ENCODE measurements at regions not wholly inside any gene's neighbourhood (a gene's known extent, or its start where the extent isn't known, plus 50 kb on each side); places are given as distances from the start of the nearest gene placed in this dataset.

- Histone ChIP-seq H3F3A (ENCODE audit: control insufficient read depth, insufficient read depth) (peaks cover 3% of the 10 kb centered on the region; the same call in 1 of the 2 replicates), H3K27me3 (ENCODE audit: control insufficient read depth, low read length) (no peaks in the 10 kb centered on the region), H3K4me2 (ENCODE audit: low read length) (no peak overlapping the region), H3K27ac (ENCODE audit: low read depth, low read length) (no peak overlapping the region), H3K4me1 (ENCODE audit: control insufficient read depth, low read length) (peaks cover 24% of the 10 kb centered on the region), H3K36me3 (ENCODE audit: control insufficient read depth, low read length) (no peaks in the 10 kb centered on the region), H4K20me1 (ENCODE audit: control insufficient read depth, insufficient read depth, low read depth, low read length) (no peaks in the 10 kb centered on the region), H3K4me3 (ENCODE audit: low read length) (no peak overlapping the region), H3K9me3 (ENCODE audit: control insufficient read depth, insufficient read depth, low read length) (peaks cover 12% of the 10 kb centered on the region; the same call in 1 of the 2 replicates), H3K9me2 (replicated peaks; ENCODE audit: control insufficient read depth, low read length) (no peaks in the 10 kb centered on the region), H3K79me2 (ENCODE audit: control insufficient read depth, low read length) (no peaks in the 10 kb centered on the region)
- no peak for TF ChIP-seq EZH2phosphoT487 (IDR thresholded peaks at IDR 0.05; ENCODE audit: borderline replicate concordance, low read length)
These were observed 125.6 kb upstream of the GMNC start for GRCh38 chr3:190988102-190988501.

- TF ChIP-seq EZH2phosphoT487 (IDR thresholded peaks at IDR 0.05; ENCODE audit: borderline replicate concordance, low read length) (no peak), CTCF (IDR thresholded peaks at IDR 0.05; ENCODE audit: low read depth, low read length, poor library complexity, severe bottlenecking) (no peak)
- no peaks in the 10 kb centered on the region for H3K36me3 ChIP-seq (ENCODE audit: control insufficient read depth, low read length)
- H4K20me1 ChIP-seq (ENCODE audit: control insufficient read depth, insufficient read depth, low read depth, low read length) = no peaks in the 10 kb centered on the region
- H3K27ac ChIP-seq (ENCODE audit: low read depth, low read length) = peak overlapping the region; percentile 42
- H3K79me2 ChIP-seq (ENCODE audit: control insufficient read depth, low read length) = no peaks in the 10 kb centered on the region
- peaks cover 3% of the 10 kb centered on the region; the same call in 1 of the 2 replicates for H3F3A ChIP-seq (ENCODE audit: control insufficient read depth, insufficient read depth)
- peak overlapping the region; percentile 49 for H3K4me2 ChIP-seq (ENCODE audit: low read length)
- 0 out of 2 replicates have a peak overlapping the region, but pooled peaks have one; percentile 25 for H3K4me3 ChIP-seq (ENCODE audit: low read length)
- no peaks in the 10 kb centered on the region for H3K27me3 ChIP-seq (ENCODE audit: control insufficient read depth, low read length)
- H3K9me2 ChIP-seq (replicated peaks; ENCODE audit: control insufficient read depth, low read length) = no peaks in the 10 kb centered on the region
- H3K4me1 ChIP-seq (ENCODE audit: control insufficient read depth, low read length) = peaks cover 24% of the 10 kb centered on the region
- peaks cover 10% of the 10 kb centered on the region; the same call in 1 of the 2 replicates for H3K9me3 ChIP-seq (ENCODE audit: control insufficient read depth, insufficient read depth, low read length)
These were observed 122.2 kb upstream of the GMNC start for GRCh38 chr3:190984502-190985244.

GRCh38 chr3:190983875-190984274, 121.4 kb upstream of the GMNC start:
- H3K9me2 ChIP-seq (replicated peaks; ENCODE audit: control insufficient read depth, low read length) = no peaks in the 10 kb centered on the region
- H3K9me3 ChIP-seq (ENCODE audit: control insufficient read depth, insufficient read depth, low read length) = peaks cover 10% of the 10 kb centered on the region; the same call in 1 of the 2 replicates
- no peaks in the 10 kb centered on the region for H3K27me3 ChIP-seq (ENCODE audit: control insufficient read depth, low read length)
- H3K4me2 ChIP-seq (ENCODE audit: low read length) = peak overlapping the region; percentile 49
- H3K27ac ChIP-seq (ENCODE audit: low read depth, low read length) = peak overlapping the region; percentile 42
- no peak for TF ChIP-seq EZH2phosphoT487 (IDR thresholded peaks at IDR 0.05; ENCODE audit: borderline replicate concordance, low read length)
- no peak for TF ChIP-seq CTCF (IDR thresholded peaks at IDR 0.05; ENCODE audit: low read depth, low read length, poor library complexity, severe bottlenecking)
- H4K20me1 ChIP-seq (ENCODE audit: control insufficient read depth, insufficient read depth, low read depth, low read length) = no peaks in the 10 kb centered on the region
- peaks cover 3% of the 10 kb centered on the region; the same call in 1 of the 2 replicates for H3F3A ChIP-seq (ENCODE audit: control insufficient read depth, insufficient read depth)
- no peaks in the 10 kb centered on the region for H3K79me2 ChIP-seq (ENCODE audit: control insufficient read depth, low read length)
- peaks cover 24% of the 10 kb centered on the region for H3K4me1 ChIP-seq (ENCODE audit: control insufficient read depth, low read length)
- H3K4me3 ChIP-seq (ENCODE audit: low read length) = peak overlapping the region; percentile 34
- H3K36me3 ChIP-seq (ENCODE audit: control insufficient read depth, low read length) = no peaks in the 10 kb centered on the region

GRCh38 chr3:190973771-190974170, 111.3 kb upstream of the GMNC start:
- TF ChIP-seq CTCF (IDR thresholded peaks at IDR 0.05; ENCODE audit: low read depth, low read length, poor library complexity, severe bottlenecking) (no peak), EZH2phosphoT487 (IDR thresholded peaks at IDR 0.05; ENCODE audit: borderline replicate concordance, low read length) (no peak)
- Histone ChIP-seq H3K4me3 (ENCODE audit: low read length) (no peak overlapping the region), H3K4me2 (ENCODE audit: low read length) (no peak overlapping the region), H4K20me1 (ENCODE audit: control insufficient read depth, insufficient read depth, low read depth, low read length) (no peaks in the 10 kb centered on the region), H3K27ac (ENCODE audit: low read depth, low read length) (no peak overlapping the region), H3K27me3 (ENCODE audit: control insufficient read depth, low read length) (no peaks in the 10 kb centered on the region), H3K79me2 (ENCODE audit: control insufficient read depth, low read length) (no peaks in the 10 kb centered on the region), H3K4me1 (ENCODE audit: control insufficient read depth, low read length) (no peaks in the 10 kb centered on the region), H3F3A (ENCODE audit: control insufficient read depth, insufficient read depth) (no peaks in the 10 kb centered on the region), H3K36me3 (ENCODE audit: control insufficient read depth, low read length) (no peaks in the 10 kb centered on the region), H3K9me3 (ENCODE audit: control insufficient read depth, insufficient read depth, low read length) (no peaks in the 10 kb centered on the region), H3K9me2 (replicated peaks; ENCODE audit: control insufficient read depth, low read length) (no peaks in the 10 kb centered on the region)

Data from DOHH2 (cell line).